BJ (cell line): ENCODE measurements at regions not wholly inside any gene's neighbourhood (a gene's known extent, or its start where the extent isn't known, plus 50 kb on each side); places are given as distances from the start of the nearest gene placed in this dataset.
A peak's percentile ranks its signal among the peaks of the same experiment; 100 is the strongest.

Experiments
- CTCF ChIA-PET: fragments of 350-600 bp; formaldehyde crosslinking; extraction: SDS; loops from one replicate; lab custom pipeline; 2021; ENCODE audit warnings: antibody characterized with exemption, inconsistent platforms; lab: Yijun Ruan, JAX
- POLR2A ChIA-PET: fragments of 300-600 bp; sonication (Branson Sonifier 250); formaldehyde crosslinking; extraction: SDS; loops from one replicate; lab custom pipeline; 2021; ENCODE audit warnings: antibody characterized with exemption; lab: Charles Lee
- DNase-seq: peaks from one replicate; pipeline ENCODE4 v3.0.0-alpha.2; 2011; ENCODE audit warnings: low read depth
- H3K27me3 ChIP-seq: 2 replicates; pipeline ENCODE4 v1.6.0; 2011; ENCODE audit warnings: low read length; ENCODE audit not compliant: control insufficient read depth, insufficient read depth
- H3K36me3 ChIP-seq: 2 replicates; pipeline ENCODE4 v1.5.1; 2011; ENCODE audit warnings: low read length; ENCODE audit not compliant: control insufficient read depth, insufficient read depth
- H3K4me3 ChIP-seq: 2 replicates; pipeline ENCODE4 v1.5.1; 2011; ENCODE audit warnings: low read depth, mild to moderate bottlenecking, control low read depth, low read length
- CTCF ChIP-seq: IDR thresholded peaks from 2 replicates; pipeline ENCODE4 v1.5.1; 2011; ENCODE audit warnings: low read depth, mild to moderate bottlenecking, control low read depth, inconsistent platforms, low read length, moderate library complexity; ENCODE audit not compliant: insufficient read depth

GRCh38 chr15:38699633-38700230 is 135.1 kb upstream of the RASGRP1 start:
- TF ChIP-seq CTCF, result peak; percentile 90

GRCh38 chr15:38701149-38701548 is 136.5 kb upstream of the RASGRP1 start:
- ChIA-PET CTCF (interaction anchor here (0.9 to 6.2 kb wide), 4 partner anchors 10 to 260 kb away, joined by 3 to 61 read pairs (median 28); no protein-coding TSS in a partner anchor), POLR2A (no interaction called here)
- Histone ChIP-seq H3K4me3 (no peak overlapping the region), H3K36me3 (no peaks in the 10 kb centered on the region), H3K27me3 (no peaks in the 10 kb centered on the region)
- no peak for TF ChIP-seq CTCF
- no peak for DNase-seq

More at GRCh38 chr15:38699633-38700230, 135.1 kb upstream of the RASGRP1 start:
- Histone ChIP-seq H3K27me3 (no peaks in the 10 kb centered on the region), H3K36me3 (no peaks in the 10 kb centered on the region), H3K4me3 (no peak overlapping the region)
- ChIA-PET CTCF (interaction anchor here (0.6 to 6.2 kb wide), 28 partner anchors 8 to 811 kb away, joined by 3 to 61 read pairs (median 4); partner anchors contain the start of gene FAM98B), POLR2A (interaction anchor here (0.6 kb wide), 1 partner anchor 766 kb away, joined by 6 read pairs; no protein-coding TSS in a partner anchor)
- DNase-seq, result no peak

GRCh38 chr15:38702178-38702912 is 137.7 kb upstream of the RASGRP1 start:
- no peak for TF ChIP-seq CTCF
- Histone ChIP-seq H3K27me3 (no peaks in the 10 kb centered on the region), H3K36me3 (no peaks in the 10 kb centered on the region), H3K4me3 (no peak overlapping the region)
- CTCF ChIA-PET, result interaction anchor here (1.8 to 5.8 kb wide), 2 partner anchors 9 to 13 kb away, joined by 6 to 61 read pairs; no protein-coding TSS in a partner anchor
- DNase-seq, result no peak
- POLR2A ChIA-PET, result no interaction called here

- Histone ChIP-seq H3K36me3 (no peaks in the 10 kb centered on the region), H3K27me3 (no peaks in the 10 kb centered on the region), H3K4me3 (no peak overlapping the region)
- ChIA-PET CTCF (interaction anchor here (0.8 to 1.7 kb wide), 5 partner anchors 76 to 265 kb away, joined by 3 to 4 read pairs (median 3); no protein-coding TSS in a partner anchor), POLR2A (interaction anchor here (0.6 kb wide), 1 partner anchor 572 kb away, joined by 8 read pairs; no protein-coding TSS in a partner anchor)
- DNase-seq, result no peak
- TF ChIP-seq CTCF, result no peak
Measured at GRCh38 chr15:38705436-38706219, 141.0 kb upstream of the RASGRP1 start.
